ENCODE measurements at regions not wholly inside any gene's neighbourhood (a gene's known extent, or its start where the extent isn't known, plus 50 kb on each side); places are given as distances from the start of the nearest gene placed in this dataset.

GRCh38 chr11:42066113-42066512 is 606.7 kb upstream of the LRRC4C start:
- Histone ChIP-seq H3K27ac (ENCODE audit: low read length) (no peak overlapping the region), H3F3A (ENCODE audit: insufficient read depth, low read length, poor library complexity, severe bottlenecking) (no peaks in the 10 kb centered on the region), H3K27me3 (ENCODE audit: insufficient read depth, low read depth, low read length) (no peaks in the 10 kb centered on the region), H3K4me3 (ENCODE audit: low read length) (no peak overlapping the region), H3K4me2 (ENCODE audit: low read length) (no peak overlapping the region), H3K9ac (ENCODE audit: low read length) (no peak overlapping the region), H3K9me3 (ENCODE audit: low read length) (no peaks in the 10 kb centered on the region), H3K36me3 (ENCODE audit: insufficient read depth, low read length) (no peaks in the 10 kb centered on the region), H4K20me1 (ENCODE audit: insufficient read depth) (no peaks in the 10 kb centered on the region), H3K9me2 (ENCODE audit: insufficient read depth, low read length) (no peaks in the 10 kb centered on the region), H3K79me2 (replicated peaks; ENCODE audit: insufficient read depth, low read length) (no peaks in the 10 kb centered on the region), H2AFZ (ENCODE audit: low read depth, low read length) (no peak overlapping the region)
- TF ChIP-seq TAF1 (IDR thresholded peaks at IDR 0.05; ENCODE audit: low read depth) (no peak), POLR2AphosphoS5 (IDR thresholded peaks at IDR 0.05) (no peak), CTCF (IDR thresholded peaks at IDR 0.05; ENCODE audit: poor library complexity, severe bottlenecking) (no peak), EZH2 (IDR thresholded peaks at IDR 0.05; ENCODE audit: borderline replicate concordance, insufficient read depth, low read length, poor library complexity, severe bottlenecking) (no peak), RAD21 (conservative IDR thresholded peaks at IDR 0.05) (no peak), EP300 (conservative IDR thresholded peaks at IDR 0.05; ENCODE audit: poor library complexity, severe bottlenecking) (no peak), MXI1 (conservative IDR thresholded peaks at IDR 0.05; ENCODE audit: poor library complexity, severe bottlenecking) (no peak), SMC3 (conservative IDR thresholded peaks at IDR 0.05; ENCODE audit: poor library complexity) (no peak), REST (IDR thresholded peaks at IDR 0.05; ENCODE audit: borderline replicate concordance) (no peak)

- no peaks in the 10 kb centered on the region for H3K79me2 ChIP-seq (replicated peaks; ENCODE audit: insufficient read depth, low read length)
- no peak overlapping the region for H3K9ac ChIP-seq (ENCODE audit: low read length)
- TF ChIP-seq SMC3 (conservative IDR thresholded peaks at IDR 0.05; ENCODE audit: poor library complexity) (no peak), RAD21 (conservative IDR thresholded peaks at IDR 0.05) (no peak), EP300 (conservative IDR thresholded peaks at IDR 0.05; ENCODE audit: poor library complexity, severe bottlenecking) (no peak), TAF1 (IDR thresholded peaks at IDR 0.05; ENCODE audit: low read depth) (no peak), CTCF (IDR thresholded peaks at IDR 0.05; ENCODE audit: poor library complexity, severe bottlenecking) (no peak), MXI1 (conservative IDR thresholded peaks at IDR 0.05; ENCODE audit: poor library complexity, severe bottlenecking) (no peak), REST (IDR thresholded peaks at IDR 0.05; ENCODE audit: borderline replicate concordance) (no peak), EZH2 (IDR thresholded peaks at IDR 0.05; ENCODE audit: borderline replicate concordance, insufficient read depth, low read length, poor library complexity, severe bottlenecking) (no peak), POLR2AphosphoS5 (IDR thresholded peaks at IDR 0.05) (no peak)
- H3K36me3 ChIP-seq (ENCODE audit: insufficient read depth, low read length), result no peaks in the 10 kb centered on the region
- no peak overlapping the region for H3K27ac ChIP-seq (ENCODE audit: low read length)
- H3F3A ChIP-seq (ENCODE audit: insufficient read depth, low read length, poor library complexity, severe bottlenecking), result no peaks in the 10 kb centered on the region
- H3K4me3 ChIP-seq (ENCODE audit: low read length), result no peak overlapping the region
- no peak overlapping the region for H3K4me2 ChIP-seq (ENCODE audit: low read length)
- no peaks in the 10 kb centered on the region for H4K20me1 ChIP-seq (ENCODE audit: insufficient read depth)
- H3K9me3 ChIP-seq (ENCODE audit: low read length), result no peaks in the 10 kb centered on the region
- no peak overlapping the region for H2AFZ ChIP-seq (ENCODE audit: low read depth, low read length)
- H3K27me3 ChIP-seq (ENCODE audit: insufficient read depth, low read depth, low read length), result no peaks in the 10 kb centered on the region
- no peaks in the 10 kb centered on the region for H3K9me2 ChIP-seq (ENCODE audit: insufficient read depth, low read length)
Measured at GRCh38 chr11:42074306-42074705, 614.9 kb upstream of the LRRC4C start.
